ENCODE measurements at regions not wholly inside any gene's neighbourhood (a gene's known extent, or its start where the extent isn't known, plus 50 kb on each side); places are given as distances from the start of the nearest gene placed in this dataset.

DNA sequence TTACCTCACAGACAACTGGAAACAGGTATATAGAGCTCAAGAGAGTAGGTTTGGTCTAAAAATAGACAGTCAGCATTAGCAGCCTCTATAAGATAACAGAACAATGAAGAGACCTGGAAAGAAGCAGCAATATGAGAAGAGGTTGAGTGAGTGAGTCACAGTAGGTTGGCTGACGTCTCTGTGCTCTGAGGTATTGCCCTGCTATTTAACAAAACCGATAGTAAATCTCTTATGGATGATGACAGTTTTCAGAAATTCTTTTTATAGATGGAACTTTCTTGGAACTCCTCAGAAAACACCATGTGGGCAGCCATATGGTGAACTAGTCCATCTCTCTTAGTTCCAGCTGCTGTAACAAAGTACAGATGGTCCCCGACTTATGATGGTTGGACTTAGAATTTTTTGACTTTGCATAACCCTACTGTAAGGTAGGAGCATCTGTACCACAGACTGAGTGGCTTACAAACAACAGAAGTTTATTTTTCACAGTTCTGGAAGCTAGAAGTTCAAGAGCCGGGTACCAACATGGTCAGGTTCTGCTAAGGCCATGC, 123.5 kb downstream of the MBD2 start:
- Histone ChIP-seq H3K9me3 (ENCODE audit: control insufficient read depth in 2 of 2, insufficient read depth in 1 of 2, low read depth in 1 of 2, low read length in 1 of 2) (peaks cover 0 to 4% of the 10 kb centered on the region in 2 donors), H3K36me3 (ENCODE audit: control insufficient read depth in 3 of 3, insufficient read depth in 2 of 3, low read depth in 1 of 3, low read length in 3 of 3) (no peaks in the 10 kb centered on the region), H3K4me1 (ENCODE audit: control insufficient read depth in 3 of 3, insufficient read depth in 2 of 3, low read depth in 1 of 3, low read length in 2 of 3) (no peaks in the 10 kb centered on the region), H3K27ac (ENCODE audit: low read depth in 1 of 3, low read length in 2 of 3) (no peak overlapping the region), H3K4me3 (ENCODE audit: low read depth in 1 of 3, low read length in 3 of 3) (no peak overlapping the region), H3K27me3 (ENCODE audit: control insufficient read depth in 3 of 3, insufficient read depth in 3 of 3, low read length in 3 of 3) (no peaks in the 10 kb centered on the region)
- DNase-seq, result no peak
- 58 to 77% (median 69%) methylated on average over 4 of the region's 4 CpGs for WGBS, 3 donors
- no peak for FAIRE-seq

DNA sequence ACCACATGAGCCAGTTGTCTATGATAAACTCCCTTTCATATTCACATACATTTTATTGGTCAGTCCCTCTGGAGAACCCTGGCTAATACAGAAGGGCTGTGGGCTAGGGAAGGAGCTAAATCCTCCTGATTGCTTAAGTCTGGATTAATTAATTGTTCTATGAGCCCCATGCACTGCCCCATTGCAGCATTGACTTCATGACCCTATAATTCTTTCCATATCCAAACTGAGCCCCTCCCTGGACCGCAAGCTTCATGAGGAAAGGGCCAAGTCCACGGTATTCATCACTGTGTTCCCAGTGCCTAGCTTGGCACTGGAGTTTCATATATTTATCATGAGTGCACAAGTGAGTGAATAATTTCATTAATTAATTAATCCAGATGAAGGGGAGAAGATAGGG, 124.0 kb downstream of the MBD2 start:
- no peaks in the 10 kb centered on the region for H3K4me1 ChIP-seq (ENCODE audit: control insufficient read depth in 3 of 3, insufficient read depth in 2 of 3, low read depth in 1 of 3, low read length in 2 of 3)
- FAIRE-seq (no peak), DNase-seq (no peak)
- peaks cover 0 to 4% of the 10 kb centered on the region in 2 donors for H3K9me3 ChIP-seq (ENCODE audit: control insufficient read depth in 2 of 2, insufficient read depth in 1 of 2, low read depth in 1 of 2, low read length in 1 of 2)
- no peak overlapping the region for H3K27ac ChIP-seq (ENCODE audit: low read depth in 1 of 3, low read length in 2 of 3)
- no peaks in the 10 kb centered on the region for H3K27me3 ChIP-seq (ENCODE audit: control insufficient read depth in 3 of 3, insufficient read depth in 3 of 3, low read length in 3 of 3)
- WGBS, 3 donors, result 85 to 90% (median 86%) methylated on average over 2 of the region's 2 CpGs
- no peak overlapping the region for H3K4me3 ChIP-seq (ENCODE audit: low read depth in 1 of 3, low read length in 3 of 3)
- no peaks in the 10 kb centered on the region for H3K36me3 ChIP-seq (ENCODE audit: control insufficient read depth in 3 of 3, insufficient read depth in 2 of 3, low read depth in 1 of 3, low read length in 3 of 3)

DNA sequence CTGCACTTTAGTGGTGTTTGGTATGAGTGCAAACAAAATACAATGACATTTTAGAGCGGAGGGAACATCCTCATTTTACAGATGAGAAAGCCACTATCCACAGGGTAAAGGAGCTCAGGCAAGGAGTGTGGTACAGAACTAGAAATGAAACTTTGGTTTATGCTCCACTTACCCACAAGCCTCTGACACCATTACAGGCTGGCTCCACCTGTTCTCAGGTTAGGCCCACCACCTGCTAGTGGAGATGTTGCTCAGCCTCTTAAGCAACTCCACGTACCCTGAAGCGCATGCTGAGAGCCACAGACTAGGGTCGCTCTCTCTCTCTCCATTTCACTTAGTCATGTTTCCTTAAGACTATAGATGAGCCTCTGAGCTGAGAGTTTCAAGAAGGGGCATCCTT, 130.0 kb downstream of the MBD2 start:
- no peaks in the 10 kb centered on the region for H3K27me3 ChIP-seq (ENCODE audit: control insufficient read depth in 3 of 3, insufficient read depth in 3 of 3, low read length in 3 of 3)
- no peak overlapping the region for H3K4me3 ChIP-seq (ENCODE audit: low read depth in 1 of 3, low read length in 3 of 3)
- WGBS, 3 donors, result 79 to 92% (median 86%) methylated on average over 4 of the region's 4 CpGs
- peaks cover 0 to 4% of the 10 kb centered on the region in 2 donors for H3K9me3 ChIP-seq (ENCODE audit: control insufficient read depth in 2 of 2, insufficient read depth in 1 of 2, low read depth in 1 of 2, low read length in 1 of 2)
- FAIRE-seq (no peak), DNase-seq (no peak)
- H3K27ac ChIP-seq (ENCODE audit: low read depth in 1 of 3, low read length in 2 of 3), result no peak overlapping the region
- H3K36me3 ChIP-seq (ENCODE audit: control insufficient read depth in 3 of 3, insufficient read depth in 2 of 3, low read depth in 1 of 3, low read length in 3 of 3), result no peaks in the 10 kb centered on the region
- no peaks in the 10 kb centered on the region for H3K4me1 ChIP-seq (ENCODE audit: control insufficient read depth in 3 of 3, insufficient read depth in 2 of 3, low read depth in 1 of 3, low read length in 2 of 3)

DNA sequence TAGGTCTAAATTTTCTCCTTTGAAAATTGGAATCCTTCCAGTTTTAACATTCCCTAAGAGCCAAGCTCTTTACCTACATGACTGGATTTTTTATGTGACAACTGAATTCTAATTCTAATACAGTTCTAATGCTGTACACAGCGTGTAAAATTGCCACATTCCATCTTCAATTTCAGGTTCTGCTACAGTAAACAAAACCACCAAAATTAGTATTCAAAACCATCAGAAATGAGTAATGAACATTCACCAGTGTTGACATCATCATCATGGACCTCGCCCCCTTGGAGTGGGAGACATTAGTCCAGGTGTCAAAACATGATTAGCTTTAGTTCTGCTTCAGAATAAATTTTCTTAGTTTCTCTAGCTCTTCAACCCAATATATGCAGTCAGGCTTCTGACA, 133.6 kb downstream of the MBD2 start:
- Histone ChIP-seq H3K4me3 (ENCODE audit: low read depth in 1 of 3, low read length in 3 of 3) (no peak overlapping the region), H3K36me3 (ENCODE audit: control insufficient read depth in 3 of 3, insufficient read depth in 2 of 3, low read depth in 1 of 3, low read length in 3 of 3) (no peaks in the 10 kb centered on the region), H3K4me1 (ENCODE audit: control insufficient read depth in 3 of 3, insufficient read depth in 2 of 3, low read depth in 1 of 3, low read length in 2 of 3) (no peaks in the 10 kb centered on the region), H3K27ac (ENCODE audit: low read depth in 1 of 3, low read length in 2 of 3) (no peak overlapping the region), H3K27me3 (ENCODE audit: control insufficient read depth in 3 of 3, insufficient read depth in 3 of 3, low read length in 3 of 3) (no peaks in the 10 kb centered on the region), H3K9me3 (ENCODE audit: control insufficient read depth in 2 of 2, insufficient read depth in 1 of 2, low read depth in 1 of 2, low read length in 1 of 2) (no peaks in the 10 kb centered on the region)
- WGBS, 3 donors, result 37 to 75% (median 62%) methylated on average over 2 of the region's 2 CpGs
- DNase-seq (no peak), FAIRE-seq (no peak)

DNA sequence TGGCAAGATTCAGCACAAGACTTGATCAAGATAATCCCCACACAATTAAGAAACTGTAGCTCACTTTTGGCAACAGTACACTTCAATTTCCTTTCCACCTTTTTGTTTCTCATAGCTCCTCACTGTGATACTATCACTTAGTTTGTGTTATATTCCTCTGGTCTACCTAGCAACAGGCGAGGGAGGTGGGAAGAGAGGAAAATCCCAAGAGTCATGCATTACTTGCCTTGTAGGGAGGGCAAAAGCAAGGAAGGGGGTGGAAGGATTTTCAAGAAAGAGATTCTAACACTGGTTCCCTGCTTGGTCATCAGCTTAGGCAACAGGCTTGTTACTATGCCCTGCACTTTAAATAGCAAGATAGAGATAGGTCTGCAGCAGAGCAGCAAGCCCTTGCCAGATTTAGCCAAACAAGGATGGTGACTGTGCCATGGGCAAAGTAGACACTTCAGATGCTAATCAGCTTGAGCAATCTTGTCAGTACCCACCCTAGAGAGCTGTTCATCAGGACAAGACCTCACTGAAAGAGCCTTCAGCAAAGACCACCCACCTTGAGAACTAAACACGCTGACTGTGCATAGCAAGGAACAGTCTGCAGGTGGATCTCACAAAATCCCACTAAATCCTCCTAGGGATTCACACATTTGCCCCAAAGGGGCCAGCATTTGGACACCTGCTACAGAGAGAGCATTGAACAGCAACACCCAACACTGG, 134.6 kb downstream of the MBD2 start:
- H3K27ac ChIP-seq (ENCODE audit: low read depth in 1 of 3, low read length in 2 of 3), result no peak overlapping the region
- FAIRE-seq (no peak), DNase-seq (no peak)
- no peaks in the 10 kb centered on the region for H3K27me3 ChIP-seq (ENCODE audit: control insufficient read depth in 3 of 3, insufficient read depth in 3 of 3, low read length in 3 of 3)
- H3K36me3 ChIP-seq (ENCODE audit: control insufficient read depth in 3 of 3, insufficient read depth in 2 of 3, low read depth in 1 of 3, low read length in 3 of 3), result no peaks in the 10 kb centered on the region
- no peak overlapping the region for H3K4me3 ChIP-seq (ENCODE audit: low read depth in 1 of 3, low read length in 3 of 3)
- 68 to 79% (median 74%) methylated on average over 2 of the region's 2 CpGs for WGBS, 3 donors
- H3K9me3 ChIP-seq (ENCODE audit: control insufficient read depth in 2 of 2, insufficient read depth in 1 of 2, low read depth in 1 of 2, low read length in 1 of 2), result no peaks in the 10 kb centered on the region
- no peaks in the 10 kb centered on the region for H3K4me1 ChIP-seq (ENCODE audit: control insufficient read depth in 3 of 3, insufficient read depth in 2 of 3, low read depth in 1 of 3, low read length in 2 of 3)

DNA sequence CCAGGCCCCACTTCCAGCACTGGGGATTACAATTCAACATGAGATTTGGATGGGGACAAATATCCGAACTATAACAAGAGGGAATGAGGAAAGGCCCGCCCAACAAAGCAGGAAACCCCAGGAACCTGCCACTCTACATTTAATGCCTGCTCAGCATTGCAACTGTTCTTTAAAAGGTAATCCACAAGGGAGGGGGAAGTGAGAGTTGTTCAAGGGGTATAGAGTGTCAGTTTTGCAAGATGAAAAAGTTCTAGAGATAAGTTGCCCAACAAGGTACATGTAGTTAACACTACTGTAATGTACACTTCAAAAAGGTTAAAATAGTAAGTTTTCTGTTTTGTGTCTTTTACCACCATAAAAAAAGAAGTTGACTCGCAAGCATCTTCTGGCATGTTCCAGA, 137.6 kb downstream of the MBD2 start:
- Histone ChIP-seq H3K4me3 (ENCODE audit: low read depth in 1 of 3, low read length in 3 of 3) (no peak overlapping the region), H3K36me3 (ENCODE audit: control insufficient read depth in 3 of 3, insufficient read depth in 2 of 3, low read depth in 1 of 3, low read length in 3 of 3) (no peaks in the 10 kb centered on the region), H3K9me3 (ENCODE audit: control insufficient read depth in 2 of 2, insufficient read depth in 1 of 2, low read depth in 1 of 2, low read length in 1 of 2) (peaks cover 2 to 9% of the 10 kb centered on the region in 2 donors), H3K27me3 (ENCODE audit: control insufficient read depth in 3 of 3, insufficient read depth in 3 of 3, low read length in 3 of 3) (no peaks in the 10 kb centered on the region), H3K4me1 (ENCODE audit: control insufficient read depth in 3 of 3, insufficient read depth in 2 of 3, low read depth in 1 of 3, low read length in 2 of 3) (no peaks in the 10 kb centered on the region), H3K27ac (ENCODE audit: low read depth in 1 of 3, low read length in 2 of 3) (no peak overlapping the region)
- WGBS, 3 donors, result 90 to 93% (median 91%) methylated on average over 3 of the region's 3 CpGs
- DNase-seq, result no peak
- FAIRE-seq, result no peak

DNA sequence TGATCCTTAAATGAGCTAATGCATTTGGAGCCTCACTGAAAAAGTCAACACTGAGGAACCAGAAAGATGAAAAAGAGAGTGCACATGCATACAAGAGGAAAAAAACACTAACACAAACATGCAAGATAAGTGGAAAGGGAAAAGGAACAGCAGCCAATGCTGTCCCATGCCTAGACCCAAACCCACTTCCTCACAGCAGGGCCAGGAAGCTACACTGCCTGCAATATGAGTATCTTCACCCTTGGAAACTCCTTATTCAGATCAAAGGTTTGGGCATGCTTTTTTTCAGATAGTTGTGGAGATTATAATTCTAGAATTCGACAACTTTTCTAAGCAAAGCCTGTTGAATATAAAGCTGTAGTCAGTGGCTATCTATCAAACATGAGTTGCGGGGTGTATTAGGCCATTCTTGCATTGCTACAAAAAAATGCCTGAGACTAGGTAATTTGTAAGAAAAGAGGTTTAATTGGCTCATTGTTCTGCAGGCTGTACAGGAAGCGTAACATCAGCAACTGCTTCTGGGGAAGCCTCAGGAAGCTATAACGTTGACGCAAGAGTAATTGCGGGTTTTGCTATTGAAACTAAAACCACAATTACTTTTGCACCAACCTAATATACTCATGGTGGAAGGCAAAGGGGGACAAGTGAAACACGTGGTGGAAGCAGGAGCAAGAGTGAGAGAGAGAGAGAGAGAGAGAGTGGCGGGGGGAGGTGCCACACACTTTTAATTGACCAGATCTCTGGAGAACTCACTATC, 138.2 kb downstream of the MBD2 start:
- H3K27ac ChIP-seq (ENCODE audit: low read depth in 1 of 3, low read length in 2 of 3), result no peak overlapping the region
- no peaks in the 10 kb centered on the region for H3K4me1 ChIP-seq (ENCODE audit: control insufficient read depth in 3 of 3, insufficient read depth in 2 of 3, low read depth in 1 of 3, low read length in 2 of 3)
- FAIRE-seq (no peak), DNase-seq (peak in 1 of 2 donors; percentile 32)
- no peak overlapping the region for H3K4me3 ChIP-seq (ENCODE audit: low read depth in 1 of 3, low read length in 3 of 3)
- no peaks in the 10 kb centered on the region for H3K27me3 ChIP-seq (ENCODE audit: control insufficient read depth in 3 of 3, insufficient read depth in 3 of 3, low read length in 3 of 3)
- H3K36me3 ChIP-seq (ENCODE audit: control insufficient read depth in 3 of 3, insufficient read depth in 2 of 3, low read depth in 1 of 3, low read length in 3 of 3), result no peaks in the 10 kb centered on the region
- WGBS, 3 donors, result 61 to 70% (median 70%) methylated on average over 8 of the region's 8 CpGs
- H3K9me3 ChIP-seq (ENCODE audit: control insufficient read depth in 2 of 2, insufficient read depth in 1 of 2, low read depth in 1 of 2, low read length in 1 of 2), result peaks cover 2 to 9% of the 10 kb centered on the region in 2 donors

DNA sequence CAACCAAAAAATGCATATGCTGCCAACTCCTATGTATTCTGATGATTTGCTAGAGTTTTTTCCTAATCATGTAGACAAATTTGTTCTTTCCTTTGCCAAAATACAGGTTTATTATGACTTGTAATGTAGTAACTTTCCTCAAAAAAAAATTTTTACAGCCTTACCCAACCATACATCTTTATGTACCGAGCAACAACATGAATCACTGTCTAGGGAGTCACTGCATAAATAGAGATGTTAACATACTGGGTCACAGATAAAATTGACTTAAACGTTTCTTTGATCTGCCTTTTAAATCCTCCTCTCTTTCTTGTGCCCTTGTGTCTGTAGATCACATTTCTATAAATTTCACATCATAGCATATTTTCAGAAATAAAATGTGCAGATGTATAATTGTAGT, 143.6 kb downstream of the MBD2 start:
- no peaks in the 10 kb centered on the region for H3K27me3 ChIP-seq (ENCODE audit: control insufficient read depth in 3 of 3, insufficient read depth in 3 of 3, low read length in 3 of 3)
- DNase-seq, result no peak
- WGBS, 3 donors, result 71 to 83% (median 78%) methylated on average over 2 of the region's 2 CpGs
- peaks cover 2 to 9% of the 10 kb centered on the region in 2 donors for H3K9me3 ChIP-seq (ENCODE audit: control insufficient read depth in 2 of 2, insufficient read depth in 1 of 2, low read depth in 1 of 2, low read length in 1 of 2)
- no peaks in the 10 kb centered on the region for H3K36me3 ChIP-seq (ENCODE audit: control insufficient read depth in 3 of 3, insufficient read depth in 2 of 3, low read depth in 1 of 3, low read length in 3 of 3)
- no peaks in the 10 kb centered on the region for H3K4me1 ChIP-seq (ENCODE audit: control insufficient read depth in 3 of 3, insufficient read depth in 2 of 3, low read depth in 1 of 3, low read length in 2 of 3)
- H3K4me3 ChIP-seq (ENCODE audit: low read depth in 1 of 3, low read length in 3 of 3), result no peak overlapping the region
- no peak overlapping the region for H3K27ac ChIP-seq (ENCODE audit: low read depth in 1 of 3, low read length in 2 of 3)
- FAIRE-seq, result no peak
